Ovary (tissue), 3 donors: ENCODE measurements at regions not wholly inside any gene's neighbourhood (a gene's known extent, or its start where the extent isn't known, plus 50 kb on each side); places are given as distances from the start of the nearest gene placed in this dataset.

Experiments
- CTCF ChIP-seq, 3 donors: fragments of 450-650 bp in 2 of 3; fragments of 200-600 bp in 1 of 3; IDR thresholded peaks; one replicate each; pipeline versions ENCODE4 v1.5.1 to v1.8.0; 2016 to 2022; ENCODE audit warnings: antibody characterized with exemption in 3 of 3, mild to moderate bottlenecking in 1 of 3
- EP300 ChIP-seq: sonication (generic); formaldehyde crosslinking; IDR thresholded peaks from one replicate; pipeline ENCODE4 v1.6.1; 2017; ENCODE audit warnings: antibody characterized with exemption
- POLR2A ChIP-seq: fragments of 450-650 bp; IDR thresholded peaks from one replicate; pipeline ENCODE4 v1.6.1; 2017; ENCODE audit warnings: antibody characterized with exemption, mild to moderate bottlenecking, moderate library complexity
- donor health status: DM: no; HTN: no; CAD: no.

- TF ChIP-seq CTCF (IDR thresholded peaks at IDR 0.05) = no peak
- no peak for TF ChIP-seq POLR2A
- TF ChIP-seq EP300 = no peak
These were observed 59.9 kb upstream of the DGKG start for GRCh38 chr3:186421946-186422345.
